ENCODE measurements at regions not wholly inside any gene's neighbourhood (a gene's known extent, or its start where the extent isn't known, plus 50 kb on each side); places are given as distances from the start of the nearest gene placed in this dataset.

DNA sequence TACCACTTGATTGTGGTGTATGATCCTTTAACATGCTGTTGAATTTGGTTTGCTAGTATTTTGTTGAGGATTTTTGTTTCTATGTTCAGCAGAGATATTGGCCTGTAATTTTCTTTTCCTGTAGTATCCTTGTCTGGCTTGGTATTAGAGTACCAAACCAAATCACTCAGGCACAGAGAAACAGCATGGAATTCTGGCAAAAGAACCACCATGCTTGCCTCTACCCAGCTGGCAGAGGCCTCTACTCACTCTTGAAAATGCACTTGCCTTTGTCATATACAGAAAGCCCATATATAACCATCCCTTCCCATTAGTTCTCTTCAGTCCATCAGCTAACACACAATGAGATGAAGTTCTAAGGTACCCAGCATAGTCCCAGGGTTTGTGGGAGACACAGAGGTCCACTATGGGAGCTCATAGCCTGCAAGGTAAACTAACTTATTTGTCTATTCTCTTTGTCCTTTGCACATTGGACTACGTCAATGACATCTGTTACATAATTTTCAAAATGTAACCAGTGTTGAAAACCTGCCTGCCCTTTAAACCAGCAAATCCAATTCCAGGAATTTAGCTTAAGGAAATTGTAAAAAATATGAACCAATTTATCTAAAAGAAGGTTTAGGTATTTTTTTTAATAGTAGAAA is 82.1 kb upstream of the POMGNT2 start:
- no peaks in the 10 kb centered on the region for H3K27me3 Mint-ChIP-seq
- intact Hi-C loops (cut with micrococcal nuclease) = no loop called here
- no peak overlapping the region for H3K27ac Mint-ChIP-seq
- Histone ChIP-seq H3K4me1 (ENCODE audit: insufficient read depth, low read length) (peaks cover 19% of the 10 kb centered on the region), H3K27ac (ENCODE audit: low read depth, low read length) (no peak overlapping the region), H3K4me3 (ENCODE audit: low read length in 2 of 2) (no peak overlapping the region), H3K36me3 (ENCODE audit: insufficient read depth, low read length) (no peaks in the 10 kb centered on the region), H3K9me3 (ENCODE audit: control insufficient read depth in 1 of 2, low read length in 2 of 2) (no peaks in the 10 kb centered on the region), H3K27me3 (ENCODE audit: insufficient read depth, low read length) (no peaks in the 10 kb centered on the region)
- peaks cover 20 to 30% (median 25%) of the 10 kb centered on the region in 4 donors for H3K4me1 Mint-ChIP-seq
- ChIA-PET CTCF (ENCODE audit: partially characterized antibody) (interaction anchor here (1.2 to 1.9 kb wide), 3 partner anchors 12 to 25 kb away, joined by 3 to 6 read pairs (median 5); no protein-coding TSS in a partner anchor), POLR2A (ENCODE audit: partially characterized antibody) (interaction anchor here (1.0 to 2.3 kb wide), 5 partner anchors 8 to 260 kb away, joined by 3 to 9 read pairs (median 4); partner anchors contain the start of gene SNRK)
- peaks cover 0 to 6% of the 10 kb centered on the region in 2 donors for H3K36me3 Mint-ChIP-seq
- no peak overlapping the region for H3K4me3 Mint-ChIP-seq
- peaks cover 0 to 18% (median 6%) of the 10 kb centered on the region in 8 donors for H3K9me3 Mint-ChIP-seq
- no peak for DNase-seq

DNA sequence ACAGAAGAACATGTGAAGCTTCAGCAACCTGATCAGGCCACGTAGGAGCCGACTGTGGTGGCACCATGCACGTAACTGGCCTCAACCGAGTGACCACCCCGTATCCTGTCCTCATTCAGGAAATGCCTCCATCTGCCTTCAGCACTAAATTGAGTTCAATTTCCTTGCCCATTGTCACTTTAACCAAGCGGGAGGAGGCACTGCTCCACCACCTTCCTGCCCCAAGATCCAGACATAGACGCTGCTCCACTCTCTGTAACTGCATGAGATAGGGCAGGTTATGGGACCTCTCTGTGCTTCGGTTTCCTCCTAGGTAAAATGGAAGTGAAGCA is 80.1 kb upstream of the POMGNT2 start:
- Histone ChIP-seq H3K36me3 (ENCODE audit: insufficient read depth, low read length) (no peaks in the 10 kb centered on the region), H3K27ac (ENCODE audit: low read depth, low read length) (no peak overlapping the region), H3K4me1 (ENCODE audit: insufficient read depth, low read length) (peaks cover 19% of the 10 kb centered on the region), H3K4me3 (ENCODE audit: low read length in 2 of 2) (no peak overlapping the region), H3K27me3 (ENCODE audit: insufficient read depth, low read length) (no peaks in the 10 kb centered on the region), H3K9me3 (ENCODE audit: control insufficient read depth in 1 of 2, low read length in 2 of 2) (no peaks in the 10 kb centered on the region)
- ChIA-PET CTCF (ENCODE audit: partially characterized antibody) (interaction anchor here (0.9 to 2.9 kb wide), 4 partner anchors 8 to 23 kb away, joined by 3 to 15 read pairs (median 4); no protein-coding TSS in a partner anchor), POLR2A (ENCODE audit: partially characterized antibody) (interaction anchor here (1.5 to 1.6 kb wide), 2 partner anchors 8 to 101 kb away, joined by 4 to 5 read pairs; partner anchors contain the start of gene SNRK)
- no peak for DNase-seq
- Mint-ChIP-seq H3K27me3 (no peaks in the 10 kb centered on the region), H3K4me1 (peaks cover 15 to 28% (median 26%) of the 10 kb centered on the region in 4 donors), H3K36me3 (peaks cover 0 to 6% of the 10 kb centered on the region in 2 donors), H3K27ac (peak overlapping the region in 2 of 7 donors; percentile 33 to 72), H3K4me3 (no peak overlapping the region), H3K9me3 (peaks cover 0 to 18% (median 6%) of the 10 kb centered on the region in 8 donors)
- intact Hi-C loops (cut with micrococcal nuclease) = no loop called here

DNA sequence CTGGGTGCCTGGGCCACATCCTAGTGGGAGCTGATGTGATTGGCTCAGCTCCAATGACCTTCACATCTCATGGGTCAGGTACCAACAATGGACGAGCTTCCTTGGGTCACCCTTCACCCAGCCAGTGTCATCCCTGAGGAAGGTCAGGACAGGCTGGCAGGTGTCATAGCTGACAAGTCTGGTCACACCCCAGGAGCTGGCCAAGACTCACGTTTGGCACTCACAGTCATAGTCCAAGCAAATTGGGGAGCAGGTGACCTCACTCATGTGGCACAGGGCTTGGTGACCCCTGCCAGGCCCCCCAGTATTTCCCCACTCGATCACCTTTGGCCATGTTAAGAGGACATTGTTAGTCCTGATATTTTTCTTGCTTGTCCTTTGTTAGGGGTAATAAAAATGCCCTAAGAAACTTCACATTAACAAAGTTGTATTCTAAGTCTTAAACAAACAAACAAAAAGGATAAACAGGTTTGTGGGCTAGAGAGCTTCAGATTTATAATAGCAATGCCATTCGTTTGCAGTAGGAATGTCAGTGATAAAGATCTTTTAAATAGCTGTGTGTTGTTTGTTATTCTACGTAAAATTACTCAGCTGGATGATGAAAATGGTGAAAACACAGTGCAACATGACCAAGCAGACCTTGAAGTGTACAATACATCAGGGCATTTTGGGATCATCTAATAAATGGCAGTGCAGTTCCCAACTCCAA is 79.5 kb upstream of the POMGNT2 start:
- Mint-ChIP-seq H3K4me1 (peaks cover 19 to 33% (median 31%) of the 10 kb centered on the region in 4 donors), H3K4me3 (no peak overlapping the region), H3K9me3 (peaks cover 0 to 18% (median 6%) of the 10 kb centered on the region in 8 donors), H3K36me3 (peaks cover 0 to 6% of the 10 kb centered on the region in 2 donors), H3K27me3 (no peaks in the 10 kb centered on the region), H3K27ac (peak overlapping the region in 1 of 7 donors; percentile 5)
- Histone ChIP-seq H3K4me3 (ENCODE audit: low read length in 2 of 2) (no peak overlapping the region), H3K9me3 (ENCODE audit: control insufficient read depth in 1 of 2, low read length in 2 of 2) (no peaks in the 10 kb centered on the region), H3K27me3 (ENCODE audit: insufficient read depth, low read length) (no peaks in the 10 kb centered on the region), H3K36me3 (ENCODE audit: insufficient read depth, low read length) (no peaks in the 10 kb centered on the region), H3K27ac (ENCODE audit: low read depth, low read length) (no peak overlapping the region), H3K4me1 (ENCODE audit: insufficient read depth, low read length) (peaks cover 24% of the 10 kb centered on the region)
- DNase-seq = no peak
- CTCF ChIA-PET (ENCODE audit: partially characterized antibody) = interaction anchor here (1.2 to 2.9 kb wide), 3 partner anchors 9 to 23 kb away, joined by 3 to 15 read pairs (median 4); no protein-coding TSS in a partner anchor
- intact Hi-C loops (cut with micrococcal nuclease) = no loop called here
- POLR2A ChIA-PET (ENCODE audit: partially characterized antibody) = interaction anchor here (1.5 to 1.8 kb wide), 3 partner anchors 9 to 101 kb away, joined by 4 to 10 read pairs (median 5); partner anchors contain the start of gene SNRK

DNA sequence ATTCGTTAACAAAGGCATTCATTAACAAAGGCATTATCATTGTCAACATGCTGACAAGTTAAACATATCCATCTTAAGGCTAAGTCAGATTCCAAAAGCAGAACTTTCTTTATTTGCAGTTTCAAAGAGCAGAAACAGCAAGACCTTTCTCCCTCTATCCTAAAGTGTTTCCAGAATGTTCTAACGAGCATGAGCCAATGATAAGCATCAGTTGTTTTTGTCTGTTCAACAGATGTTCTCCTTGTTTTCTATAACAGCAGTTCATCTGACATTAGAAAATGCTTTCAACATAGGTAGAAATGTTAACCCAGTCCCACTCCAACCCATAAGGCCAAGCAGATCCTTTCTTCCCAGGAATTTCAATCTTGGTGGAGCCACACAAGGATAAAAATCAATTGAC is 77.6 kb upstream of the POMGNT2 start:
- Mint-ChIP-seq H3K4me3 (no peak overlapping the region), H3K9me3 (peaks cover 0 to 6% (median under 1%) of the 10 kb centered on the region in 8 donors), H3K4me1 (peaks cover 31 to 53% (median 49%) of the 10 kb centered on the region in 4 donors), H3K27ac (peak overlapping the region in 1 of 7 donors; percentile 63), H3K27me3 (no peaks in the 10 kb centered on the region), H3K36me3 (no peaks in the 10 kb centered on the region)
- POLR2A ChIA-PET (ENCODE audit: partially characterized antibody) = interaction anchor here (1.4 to 1.8 kb wide), 2 partner anchors 9 to 11 kb away, joined by 7 to 10 read pairs; no protein-coding TSS in a partner anchor
- Histone ChIP-seq H3K4me3 (ENCODE audit: low read length in 2 of 2) (no peak overlapping the region), H3K27me3 (ENCODE audit: insufficient read depth, low read length) (no peaks in the 10 kb centered on the region), H3K36me3 (ENCODE audit: insufficient read depth, low read length) (no peaks in the 10 kb centered on the region), H3K9me3 (ENCODE audit: control insufficient read depth in 1 of 2, low read length in 2 of 2) (no peaks in the 10 kb centered on the region), H3K27ac (ENCODE audit: low read depth, low read length) (no peak overlapping the region), H3K4me1 (ENCODE audit: insufficient read depth, low read length) (peaks cover 44% of the 10 kb centered on the region)
- intact Hi-C loops (cut with micrococcal nuclease) = loop anchor here (5.0 kb wide), 1 partner anchor 39 kb away; no protein-coding TSS in a partner anchor
- no peak for DNase-seq
- CTCF ChIA-PET (ENCODE audit: partially characterized antibody) = no interaction called here

DNA sequence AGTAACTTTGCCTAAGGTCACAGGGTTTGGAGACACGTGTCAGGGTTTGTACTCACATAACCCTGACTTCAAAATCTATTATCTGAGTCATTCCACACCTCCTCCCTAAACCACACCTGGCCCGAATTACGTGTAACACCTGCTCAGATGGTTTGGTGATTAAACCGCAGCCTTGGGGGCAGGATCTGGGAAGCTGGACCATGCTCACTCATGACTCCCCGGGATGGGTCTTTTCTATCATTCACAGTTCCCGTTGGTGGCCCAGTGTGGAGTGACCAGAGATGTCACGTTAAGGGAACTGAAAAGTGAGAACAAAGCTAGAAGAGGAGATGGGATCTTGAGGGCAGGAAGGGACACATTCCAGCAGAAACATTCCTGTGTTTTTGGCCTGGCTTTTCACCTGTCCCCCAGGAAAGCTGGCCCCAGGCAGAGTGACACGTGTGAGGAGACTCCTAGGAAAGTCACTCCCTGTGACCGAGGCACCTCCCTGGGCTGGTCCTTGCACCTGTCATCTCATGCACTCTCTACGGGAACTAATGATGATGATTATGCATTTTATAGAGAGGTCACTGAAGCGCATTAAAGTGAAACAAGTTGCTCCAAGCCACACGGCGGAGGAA is 75.4 kb upstream of the POMGNT2 start:
- Mint-ChIP-seq H3K27ac (peak overlapping the region; percentile 83 to 98 (median 95)), H3K4me3 (peak overlapping the region; percentile 21 to 87 (median 78)), H3K36me3 (no peaks in the 10 kb centered on the region), H3K27me3 (no peaks in the 10 kb centered on the region), H3K4me1 (peaks cover 36 to 71% (median 62%) of the 10 kb centered on the region in 4 donors), H3K9me3 (no peaks in the 10 kb centered on the region)
- ChIA-PET CTCF (ENCODE audit: partially characterized antibody) (interaction anchor here (1.6 to 3.9 kb wide), 2 partner anchors 19 to 320 kb away, joined by 7 to 49 read pairs; no protein-coding TSS in a partner anchor), POLR2A (ENCODE audit: partially characterized antibody) (interaction anchor here (0.6 to 4.2 kb wide), 14 partner anchors 8 to 377 kb away, joined by 3 to 74 read pairs (median 8); partner anchors contain the start of genes HIGD1A and SNRK)
- H3K4me3 ChIP-seq (ENCODE audit: low read length in 2 of 2) = peak overlapping the region in 1 of 2 donors; percentile 20
- peak overlapping the region; percentile 27 for H3K27ac ChIP-seq (ENCODE audit: low read depth, low read length)
- H3K36me3 ChIP-seq (ENCODE audit: insufficient read depth, low read length) = no peaks in the 10 kb centered on the region
- H3K9me3 ChIP-seq (ENCODE audit: control insufficient read depth in 1 of 2, low read length in 2 of 2) = no peaks in the 10 kb centered on the region
- peaks cover 46% of the 10 kb centered on the region for H3K4me1 ChIP-seq (ENCODE audit: insufficient read depth, low read length)
- intact Hi-C loops (cut with micrococcal nuclease) = loop anchor here (1.0 to 5.0 kb wide), 2 partner anchors 13 to 41 kb away; no protein-coding TSS in a partner anchor
- H3K27me3 ChIP-seq (ENCODE audit: insufficient read depth, low read length) = no peaks in the 10 kb centered on the region
- DNase-seq = peak; percentile 39 to 78 (median 58)

DNA sequence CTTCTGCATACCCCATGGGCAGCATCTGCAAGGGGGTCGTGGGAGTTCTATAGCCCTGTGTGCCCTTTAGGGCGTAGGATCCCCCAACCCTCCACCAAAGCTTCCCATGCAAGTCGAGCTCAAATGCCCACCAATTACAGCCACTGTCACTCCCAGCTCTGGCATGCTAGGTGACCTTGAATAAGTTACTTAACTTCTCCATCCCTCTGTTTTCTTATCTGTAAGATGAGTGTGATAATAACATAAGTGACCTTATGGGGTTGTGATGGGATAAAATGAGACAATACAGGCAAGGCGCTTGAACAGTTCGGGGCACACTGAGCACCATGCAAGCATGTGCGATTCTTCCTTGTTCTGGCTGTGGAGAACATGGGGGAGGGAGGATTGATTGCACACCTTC is 74.8 kb upstream of the POMGNT2 start:
- Histone ChIP-seq H3K36me3 (ENCODE audit: insufficient read depth, low read length) (no peaks in the 10 kb centered on the region), H3K9me3 (ENCODE audit: control insufficient read depth in 1 of 2, low read length in 2 of 2) (no peaks in the 10 kb centered on the region), H3K27me3 (ENCODE audit: insufficient read depth, low read length) (no peaks in the 10 kb centered on the region), H3K4me1 (ENCODE audit: insufficient read depth, low read length) (peaks cover 46% of the 10 kb centered on the region), H3K27ac (ENCODE audit: low read depth, low read length) (peak overlapping the region; percentile 27), H3K4me3 (ENCODE audit: low read length in 2 of 2) (peak overlapping the region in 1 of 2 donors; percentile 20)
- POLR2A ChIA-PET (ENCODE audit: partially characterized antibody) = interaction anchor here (0.7 to 4.2 kb wide), 21 partner anchors 8 to 377 kb away, joined by 3 to 74 read pairs (median 6); partner anchors contain the start of genes HIGD1A and SNRK
- DNase-seq = no peak
- Mint-ChIP-seq H3K27ac (peak overlapping the region; percentile 83 to 98 (median 95)), H3K4me3 (peak overlapping the region; percentile 21 to 87 (median 78)), H3K27me3 (no peaks in the 10 kb centered on the region), H3K4me1 (peaks cover 39 to 72% (median 63%) of the 10 kb centered on the region in 4 donors), H3K36me3 (no peaks in the 10 kb centered on the region), H3K9me3 (peaks cover 0 to 3% (median 0%) of the 10 kb centered on the region in 8 donors)
- CTCF ChIA-PET (ENCODE audit: partially characterized antibody) = interaction anchor here (0.6 to 3.9 kb wide), 9 partner anchors 9 to 321 kb away, joined by 3 to 49 read pairs (median 5); no protein-coding TSS in a partner anchor
- intact Hi-C loops (cut with micrococcal nuclease) = loop anchor here (1.0 to 5.0 kb wide), 3 partner anchors 14 to 42 kb away; no protein-coding TSS in a partner anchor

All from CD4-positive, alpha-beta memory T cell (primary cell).